ENCODE measurements at regions not wholly inside any gene's neighbourhood (a gene's known extent, or its start where the extent isn't known, plus 50 kb on each side); places are given as distances from the start of the nearest gene placed in this dataset.

DNA sequence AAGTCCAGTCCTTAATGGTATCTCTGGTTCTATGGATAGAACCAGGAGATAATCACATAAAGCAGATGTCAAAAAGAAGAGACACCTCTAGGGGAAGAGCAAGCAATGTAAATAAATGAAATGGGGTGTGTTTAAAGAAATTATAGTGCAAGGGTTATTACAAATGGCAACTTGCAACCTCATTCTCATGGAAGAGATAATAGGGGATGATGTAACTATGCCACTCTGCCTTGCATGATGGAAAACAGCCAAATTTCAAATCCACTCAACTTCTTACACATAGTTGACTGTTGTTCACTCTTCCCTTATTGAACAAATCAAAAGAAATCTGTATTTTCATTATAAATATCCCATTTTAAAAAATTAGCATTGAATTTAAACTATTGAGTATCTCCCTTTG lies 274.0 kb upstream of the TMPRSS15 start (continued):
- TF ChIP-seq CAMTA2 (CRISPR knock-in tag; conservative IDR thresholded peaks at IDR 0.05) = no peak
- 0 out of 2 replicates have a peak, but pooled peaks have one; percentile 17 for TF ChIP-seq EP400 (IDR thresholded peaks at IDR 0.05)
- TF ChIP-seq ELF4 (CRISPR knock-in tag; IDR thresholded peaks at IDR 0.05) = no peak
- no peak for TF ChIP-seq PHF21A (IDR thresholded peaks at IDR 0.05; ENCODE audit: borderline replicate concordance, low read depth)
- TF ChIP-seq NFIC (IDR thresholded peaks at IDR 0.05) = 0 out of 2 replicates have a peak, but pooled peaks have one; percentile 32
- no peak for TF ChIP-seq GTF2A2 (tag; IDR thresholded peaks at IDR 0.05)
- TF ChIP-seq, protein P1, sequence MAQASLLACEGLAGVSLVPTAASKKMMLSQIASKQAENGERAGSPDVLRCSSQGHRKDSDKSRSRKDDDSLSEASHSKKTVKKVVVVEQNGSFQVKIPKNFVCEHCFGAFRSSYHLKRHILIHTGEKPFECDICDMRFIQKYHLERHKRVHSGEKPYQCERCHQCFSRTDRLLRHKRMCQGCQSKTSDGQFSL (CRISPR knock-in tag; IDR thresholded peaks at IDR 0.05) = no peak
- TF ChIP-seq, protein P1 (tag; IDR thresholded peaks at IDR 0.05) = no peak
- no peak for TF ChIP-seq CBX2 (IDR thresholded peaks at IDR 0.05; ENCODE audit: insufficient read depth, low read length, poor library complexity, severe bottlenecking)
- TF ChIP-seq GATA2 (CRISPR knock-in tag; IDR thresholded peaks at IDR 0.05) = no peak
- TF ChIP-seq CEBPB (tag; IDR thresholded peaks at IDR 0.05) = 0 out of 2 replicates have a peak, but pooled peaks have one; percentile 26
- TF ChIP-seq, protein P2, sequence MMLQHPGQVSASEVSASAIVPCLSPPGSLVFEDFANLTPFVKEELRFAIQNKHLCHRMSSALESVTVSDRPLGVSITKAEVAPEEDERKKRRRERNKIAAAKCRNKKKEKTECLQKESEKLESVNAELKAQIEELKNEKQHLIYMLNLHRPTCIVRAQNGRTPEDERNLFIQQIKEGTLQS (IDR thresholded peaks at IDR 0.05) = peak; percentile 74; the same call in 1 of the 2 replicates
- TF ChIP-seq, protein P2 (CRISPR knock-in tag; conservative IDR thresholded peaks at IDR 0.05) = no peak
- no peak for TF ChIP-seq KHSRP (IDR thresholded peaks at IDR 0.05)
- TF ChIP-seq, protein P3, sequence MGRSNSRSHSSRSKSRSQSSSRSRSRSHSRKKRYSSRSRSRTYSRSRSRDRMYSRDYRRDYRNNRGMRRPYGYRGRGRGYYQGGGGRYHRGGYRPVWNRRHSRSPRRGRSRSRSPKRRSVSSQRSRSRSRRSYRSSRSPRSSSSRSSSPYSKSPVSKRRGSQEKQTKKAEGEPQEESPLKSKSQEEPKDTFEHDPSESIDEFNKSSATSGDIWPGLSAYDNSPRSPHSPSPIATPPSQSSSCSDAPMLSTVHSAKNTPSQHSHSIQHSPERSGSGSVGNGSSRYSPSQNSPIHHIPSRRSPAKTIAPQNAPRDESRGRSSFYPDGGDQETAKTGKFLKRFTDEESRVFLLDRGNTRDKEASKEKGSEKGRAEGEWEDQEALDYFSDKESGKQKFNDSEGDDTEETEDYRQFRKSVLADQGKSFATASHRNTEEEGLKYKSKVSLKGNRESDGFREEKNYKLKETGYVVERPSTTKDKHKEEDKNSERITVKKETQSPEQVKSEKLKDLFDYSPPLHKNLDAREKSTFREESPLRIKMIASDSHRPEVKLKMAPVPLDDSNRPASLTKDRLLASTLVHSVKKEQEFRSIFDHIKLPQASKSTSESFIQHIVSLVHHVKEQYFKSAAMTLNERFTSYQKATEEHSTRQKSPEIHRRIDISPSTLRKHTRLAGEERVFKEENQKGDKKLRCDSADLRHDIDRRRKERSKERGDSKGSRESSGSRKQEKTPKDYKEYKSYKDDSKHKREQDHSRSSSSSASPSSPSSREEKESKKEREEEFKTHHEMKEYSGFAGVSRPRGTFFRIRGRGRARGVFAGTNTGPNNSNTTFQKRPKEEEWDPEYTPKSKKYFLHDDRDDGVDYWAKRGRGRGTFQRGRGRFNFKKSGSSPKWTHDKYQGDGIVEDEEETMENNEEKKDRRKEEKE (IDR thresholded peaks at IDR 0.05; ENCODE audit: borderline replicate concordance in 1 of 2, control insufficient read depth in 1 of 2, low read depth in 2 of 2, low read length in 1 of 2) = no peak
- TF ChIP-seq NR1H2 (CRISPR knock-in tag; IDR thresholded peaks at IDR 0.05) = no peak
- no peak for TF ChIP-seq ATF7 (IDR thresholded peaks at IDR 0.05)
- TF ChIP-seq BACH1 (tag; IDR thresholded peaks at IDR 0.05) = 0 out of 2 replicates have a peak, but pooled peaks have one; percentile 42

All from K562 (cell line).